ENCODE measurements at regions not wholly inside any gene's neighbourhood (a gene's known extent, or its start where the extent isn't known, plus 50 kb on each side); places are given as distances from the start of the nearest gene placed in this dataset.

GRCh38 chr6:115272311-115272710 lies 788.4 kb downstream of the FRK start:
- TF ChIP-seq, protein P1, sequence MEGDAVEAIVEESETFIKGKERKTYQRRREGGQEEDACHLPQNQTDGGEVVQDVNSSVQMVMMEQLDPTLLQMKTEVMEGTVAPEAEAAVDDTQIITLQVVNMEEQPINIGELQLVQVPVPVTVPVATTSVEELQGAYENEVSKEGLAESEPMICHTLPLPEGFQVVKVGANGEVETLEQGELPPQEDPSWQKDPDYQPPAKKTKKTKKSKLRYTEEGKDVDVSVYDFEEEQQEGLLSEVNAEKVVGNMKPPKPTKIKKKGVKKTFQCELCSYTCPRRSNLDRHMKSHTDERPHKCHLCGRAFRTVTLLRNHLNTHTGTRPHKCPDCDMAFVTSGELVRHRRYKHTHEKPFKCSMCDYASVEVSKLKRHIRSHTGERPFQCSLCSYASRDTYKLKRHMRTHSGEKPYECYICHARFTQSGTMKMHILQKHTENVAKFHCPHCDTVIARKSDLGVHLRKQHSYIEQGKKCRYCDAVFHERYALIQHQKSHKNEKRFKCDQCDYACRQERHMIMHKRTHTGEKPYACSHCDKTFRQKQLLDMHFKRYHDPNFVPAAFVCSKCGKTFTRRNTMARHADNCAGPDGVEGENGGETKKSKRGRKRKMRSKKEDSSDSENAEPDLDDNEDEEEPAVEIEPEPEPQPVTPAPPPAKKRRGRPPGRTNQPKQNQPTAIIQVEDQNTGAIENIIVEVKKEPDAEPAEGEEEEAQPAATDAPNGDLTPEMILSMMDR (IDR thresholded peaks at IDR 0.05) = no peak
- TF ChIP-seq POLR2A (IDR thresholded peaks at IDR 0.05) (no peak), POLR2AphosphoS5 (IDR thresholded peaks at IDR 0.05) (no peak)
